ENCODE measurements at regions not wholly inside any gene's neighbourhood (a gene's known extent, or its start where the extent isn't known, plus 50 kb on each side); places are given as distances from the start of the nearest gene placed in this dataset.
"Not testable (repeated sequence)": the region's sequence is repeated elsewhere in the genome, so short reads cannot be mapped to it uniquely, and the experiment has no call there.

DNA sequence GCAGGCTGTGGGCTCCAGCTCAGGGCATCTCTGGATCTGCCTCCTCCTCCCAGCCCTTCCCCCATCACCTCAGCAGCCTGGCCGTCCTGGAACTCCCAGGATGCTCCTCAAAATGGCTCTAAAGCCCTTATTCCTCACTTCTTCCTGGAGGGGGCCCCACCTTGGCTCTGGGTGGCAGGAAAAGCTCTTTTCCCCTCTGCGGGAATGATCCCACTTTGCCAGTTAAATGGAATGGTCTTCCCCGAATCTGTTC lies 79.1 kb upstream of the GOLGA6L4 start:
- TF ChIP-seq, protein P1, sequence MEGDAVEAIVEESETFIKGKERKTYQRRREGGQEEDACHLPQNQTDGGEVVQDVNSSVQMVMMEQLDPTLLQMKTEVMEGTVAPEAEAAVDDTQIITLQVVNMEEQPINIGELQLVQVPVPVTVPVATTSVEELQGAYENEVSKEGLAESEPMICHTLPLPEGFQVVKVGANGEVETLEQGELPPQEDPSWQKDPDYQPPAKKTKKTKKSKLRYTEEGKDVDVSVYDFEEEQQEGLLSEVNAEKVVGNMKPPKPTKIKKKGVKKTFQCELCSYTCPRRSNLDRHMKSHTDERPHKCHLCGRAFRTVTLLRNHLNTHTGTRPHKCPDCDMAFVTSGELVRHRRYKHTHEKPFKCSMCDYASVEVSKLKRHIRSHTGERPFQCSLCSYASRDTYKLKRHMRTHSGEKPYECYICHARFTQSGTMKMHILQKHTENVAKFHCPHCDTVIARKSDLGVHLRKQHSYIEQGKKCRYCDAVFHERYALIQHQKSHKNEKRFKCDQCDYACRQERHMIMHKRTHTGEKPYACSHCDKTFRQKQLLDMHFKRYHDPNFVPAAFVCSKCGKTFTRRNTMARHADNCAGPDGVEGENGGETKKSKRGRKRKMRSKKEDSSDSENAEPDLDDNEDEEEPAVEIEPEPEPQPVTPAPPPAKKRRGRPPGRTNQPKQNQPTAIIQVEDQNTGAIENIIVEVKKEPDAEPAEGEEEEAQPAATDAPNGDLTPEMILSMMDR (IDR thresholded peaks at IDR 0.05; ENCODE audit: low read depth, low read length), result not testable (repeated sequence)
- not testable (repeated sequence) for TF ChIP-seq EZH2phosphoT487 (IDR thresholded peaks at IDR 0.05; ENCODE audit: low read depth)
